ENCODE measurements at regions not wholly inside any gene's neighbourhood (a gene's known extent, or its start where the extent isn't known, plus 50 kb on each side); places are given as distances from the start of the nearest gene placed in this dataset.

- TF ChIP-seq EZH2 (IDR thresholded peaks at IDR 0.05; ENCODE audit: borderline replicate concordance, low read length), result no peak
- TF ChIP-seq, protein P1, sequence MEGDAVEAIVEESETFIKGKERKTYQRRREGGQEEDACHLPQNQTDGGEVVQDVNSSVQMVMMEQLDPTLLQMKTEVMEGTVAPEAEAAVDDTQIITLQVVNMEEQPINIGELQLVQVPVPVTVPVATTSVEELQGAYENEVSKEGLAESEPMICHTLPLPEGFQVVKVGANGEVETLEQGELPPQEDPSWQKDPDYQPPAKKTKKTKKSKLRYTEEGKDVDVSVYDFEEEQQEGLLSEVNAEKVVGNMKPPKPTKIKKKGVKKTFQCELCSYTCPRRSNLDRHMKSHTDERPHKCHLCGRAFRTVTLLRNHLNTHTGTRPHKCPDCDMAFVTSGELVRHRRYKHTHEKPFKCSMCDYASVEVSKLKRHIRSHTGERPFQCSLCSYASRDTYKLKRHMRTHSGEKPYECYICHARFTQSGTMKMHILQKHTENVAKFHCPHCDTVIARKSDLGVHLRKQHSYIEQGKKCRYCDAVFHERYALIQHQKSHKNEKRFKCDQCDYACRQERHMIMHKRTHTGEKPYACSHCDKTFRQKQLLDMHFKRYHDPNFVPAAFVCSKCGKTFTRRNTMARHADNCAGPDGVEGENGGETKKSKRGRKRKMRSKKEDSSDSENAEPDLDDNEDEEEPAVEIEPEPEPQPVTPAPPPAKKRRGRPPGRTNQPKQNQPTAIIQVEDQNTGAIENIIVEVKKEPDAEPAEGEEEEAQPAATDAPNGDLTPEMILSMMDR (conservative IDR thresholded peaks at IDR 0.05 in 1 of 2, IDR thresholded peaks at IDR 0.05 in 1 of 2; ENCODE audit: extremely low read depth in 1 of 2, insufficient read depth in 1 of 2, low read depth in 1 of 2, low read length in 2 of 2), result no peak
These were observed 301.9 kb upstream of the PITX2 start for GRCh38 chr4:110924761-110925160.

Measured in mammary epithelial cell (primary cell).